ENCODE measurements at regions not wholly inside any gene's neighbourhood (a gene's known extent, or its start where the extent isn't known, plus 50 kb on each side); places are given as distances from the start of the nearest gene placed in this dataset.

GRCh38 chr4:155505321-155505720 lies 128.6 kb upstream of the MAP9 start:
- TF ChIP-seq CTCF (tag by site-specific recombination; IDR thresholded peaks at IDR 0.05): no peak
- no peak for TF ChIP-seq ZBTB11 (tag by site-specific recombination; conservative IDR thresholded peaks at IDR 0.05; ENCODE audit: low read depth)
- no peak for TF ChIP-seq ZNF548 (tag by site-specific recombination; IDR thresholded peaks at IDR 0.05)
- TF ChIP-seq GLI2 (tag by site-specific recombination; IDR thresholded peaks at IDR 0.05; ENCODE audit: borderline replicate concordance, low read depth): no peak
- no peak for TF ChIP-seq ZSCAN18 (tag by site-specific recombination; IDR thresholded peaks at IDR 0.05)
- TF ChIP-seq ZSCAN23 (tag by site-specific recombination; IDR thresholded peaks at IDR 0.05): no peak

Measured in HEK293 (cell line).